HCT116 (cell line): ENCODE measurements at regions not wholly inside any gene's neighbourhood (a gene's known extent, or its start where the extent isn't known, plus 50 kb on each side); places are given as distances from the start of the nearest gene placed in this dataset.

Experiments used
- ATAC-seq: fragments of 200-7000 bp; cut with Tn5 transposase; 2 replicates; pipeline ENCODE4 v1.9.1; 2020; ENCODE audit warnings: mild to moderate bottlenecking, moderate library complexity
- BruUV-seq: library from RNA; stranded (reverse); fragments of 400-500 nt; replicated peaks from 2 replicates; lab custom pipeline; 2021; lab: Mats Ljungman, UMichigan
- CTCF ChIA-PET: fragments of 300-600 bp; sonication (Branson Sonifier 250); formaldehyde crosslinking; loops from one replicate; lab custom pipeline; 2021; ENCODE audit warnings: antibody characterized with exemption; lab: Charles Lee
- POLR2A ChIA-PET: fragments of 300-600, 350-600 bp; sonication (Branson Sonifier 250); formaldehyde crosslinking; loops from one replicate; lab custom pipeline; 2021; ENCODE audit warnings: antibody characterized with exemption; lab: Charles Lee
- RAD21 ChIA-PET, 2 experiments: fragments of 300-600 bp; sonication (Branson Sonifier 250); formaldehyde crosslinking; loops; one replicate each; lab custom pipeline; 2023; ENCODE audit warnings: low total read pairs in 2 of 2; ENCODE audit not compliant: uncharacterized antibody in 2 of 2, unreplicated experiment in 2 of 2, low non-redundant PET in 1 of 2; lab: Charles Lee
- DNase-seq: peaks from one replicate; pipeline ENCODE4 v3.0.0-alpha.2; 2010; ENCODE audit warnings: low read depth, low spot score
- H2AFZ ChIP-seq: fragments of 200-600 bp; shearing (Covaris generic), sonication (generic); 2 replicates; pipeline ENCODE4 v1.6.1; 2017; ENCODE audit warnings: low read depth, mixed run types, mixed read lengths, antibody characterized with exemption, low read length; ENCODE audit not compliant: poor library complexity, severe bottlenecking
- H3K27ac ChIP-seq: 2 replicates; pipeline ENCODE4 v1.5.1; 2012; ENCODE audit warnings: low read depth, low read length
- H3K27me3 ChIP-seq: fragments of 200-600 bp; sonication (generic); 2 replicates; pipeline ENCODE4 v1.6.1; 2016; ENCODE audit warnings: mixed run types, low read length, mixed read lengths; ENCODE audit not compliant: insufficient read depth
- H3K36me3 ChIP-seq, 2 experiments: fragments of 200-500 bp in 1 of 2; fragments of 200-600 bp in 1 of 2; sonication (Bioruptor generic) in 1 of 2; sonication (generic) in 1 of 2; 2 replicates each; pipeline versions ENCODE4 v1.5.1 to v1.6.1; 2014 to 2016; ENCODE audit warnings: low read length in 2 of 2, inconsistent platforms in 1 of 2, mixed read lengths in 1 of 2, mixed run types in 1 of 2; ENCODE audit not compliant: insufficient read depth in 2 of 2, control insufficient read depth in 1 of 2
- H3K4me1 ChIP-seq, 2 experiments: fragments of 200-600 bp in 1 of 2; sonication (generic) in 1 of 2; 2 replicates each; pipeline versions ENCODE4 v1.5.1 to v1.6.1; 2012 to 2017; ENCODE audit warnings: low read length in 2 of 2, inconsistent platforms in 1 of 2, mild to moderate bottlenecking in 1 of 2, mixed read lengths in 1 of 2, mixed run types in 1 of 2, moderate library complexity in 1 of 2; ENCODE audit not compliant: insufficient read depth in 2 of 2, control insufficient read depth in 1 of 2
- H3K4me2 ChIP-seq: fragments of 200-600 bp; sonication (generic); 2 replicates; pipeline ENCODE4 v1.6.1; 2017; ENCODE audit warnings: mixed run types, low read length, mixed read lengths
- H3K4me3 ChIP-seq, 2 experiments: fragments of 200-600 bp in 1 of 2; sonication (generic) in 1 of 2; replicated peaks in 1 of 2; 2 replicates each; pipeline ENCODE4 v1.5.1; 2011 to 2016; ENCODE audit warnings: low read length in 2 of 2, control low read depth in 1 of 2, low read depth in 1 of 2, mild to moderate bottlenecking in 1 of 2, mixed read lengths in 1 of 2, mixed run types in 1 of 2
- H3K79me2 ChIP-seq: fragments of 200-600 bp; sonication (generic); 2 replicates; pipeline ENCODE4 v1.6.1; 2017; ENCODE audit warnings: mild to moderate bottlenecking, mixed run types, low read length, moderate library complexity, mixed read lengths; ENCODE audit not compliant: insufficient read depth
- H3K9ac ChIP-seq: fragments of 200-600 bp; sonication (generic); 2 replicates; pipeline ENCODE4 v1.6.1; 2016; ENCODE audit warnings: low read length, mixed read lengths
- H3K9me2 ChIP-seq: fragments of 200-600 bp; sonication (generic), shearing (Covaris generic); 2 replicates; pipeline ENCODE4 v1.6.1; 2017; ENCODE audit warnings: mixed run types, mild to moderate bottlenecking, moderate library complexity; ENCODE audit not compliant: insufficient read depth
- H3K9me3 ChIP-seq, 2 experiments: fragments of 200-500 bp in 1 of 2; fragments of 200-600 bp in 1 of 2; sonication (Bioruptor generic) in 1 of 2; sonication (generic) in 1 of 2; 2 replicates each; pipeline ENCODE4 v1.6.1; 2014 to 2017; ENCODE audit warnings: low read length in 2 of 2, mixed read lengths in 2 of 2, inconsistent platforms in 1 of 2, low read depth in 1 of 2, mild to moderate bottlenecking in 1 of 2, mixed run types in 1 of 2, moderate library complexity in 1 of 2; ENCODE audit not compliant: control insufficient read depth in 1 of 2, insufficient read depth in 1 of 2
- H4K20me1 ChIP-seq: fragments of 200-600 bp; sonication (generic), shearing (Covaris generic); 2 replicates; pipeline ENCODE4 v1.6.1; 2017; ENCODE audit warnings: mixed run types, mild to moderate bottlenecking, moderate library complexity; ENCODE audit not compliant: insufficient read depth
- CBX3 ChIP-seq: IDR thresholded peaks from 2 replicates; pipeline ENCODE4 v1.6.1; 2012; ENCODE audit warnings: low read depth
- FOSL1 ChIP-seq: IDR thresholded peaks from 2 replicates; pipeline ENCODE4 v1.6.1; 2012; ENCODE audit warnings: low read depth
- JUND ChIP-seq: IDR thresholded peaks from 2 replicates; pipeline ENCODE4 v1.6.1; 2012
- RAD21 ChIP-seq: IDR thresholded peaks from 2 replicates; pipeline ENCODE4 v1.6.1; 2012; ENCODE audit warnings: low read depth, mild to moderate bottlenecking
- YY1 ChIP-seq: IDR thresholded peaks from 2 replicates; pipeline ENCODE4 v1.6.1; 2011; ENCODE audit warnings: low read length, low read depth, moderate library complexity, mild to moderate bottlenecking; ENCODE audit not compliant: insufficient replicate concordance; ENCODE audit errors: extremely low read depth
- ZNF274 ChIP-seq: fragments of 200-500 bp; sonication (Bioruptor generic); IDR thresholded peaks from 2 replicates; pipeline ENCODE4 v1.6.1; 2014; ENCODE audit warnings: mild to moderate bottlenecking, low read depth, low read length, inconsistent platforms
- intact Hi-C: fragments of 100-400 bp; cut with micrococcal nuclease; formaldehyde crosslinking; loops from 2 replicates; pipeline ENCODE4 v1.10.0; 2022

GRCh38 chr16:11431915-11432465, 86.7 kb downstream of the RMI2 start:
- intact Hi-C loops: no loop called here
- ATAC-seq (no peak), DNase-seq (no peak)
- Histone ChIP-seq H3K9me3 (no peaks in the 10 kb centered on the region), H2AFZ (no peak overlapping the region), H3K9ac (no peak overlapping the region), H3K4me2 (no peak overlapping the region), H3K9me2 (no peaks in the 10 kb centered on the region), H3K4me1 (no peaks in the 10 kb centered on the region), H3K36me3 (no peaks in the 10 kb centered on the region), H3K27ac (no peak overlapping the region), H3K4me3 (no peak overlapping the region), H3K27me3 (no peaks in the 10 kb centered on the region), H4K20me1 (no peaks in the 10 kb centered on the region), H3K79me2 (no peaks in the 10 kb centered on the region)
- TF ChIP-seq JUND (no peak), CBX3 (no peak), RAD21 (no peak), YY1 (peak; percentile 17)
- CTCF ChIA-PET: no interaction called here
- POLR2A ChIA-PET: no interaction called here
- no TSS peak for BruUV-seq
- RAD21 ChIA-PET: no interaction called here

- Histone ChIP-seq H4K20me1 (no peaks in the 10 kb centered on the region), H3K4me2 (no peak overlapping the region), H3K4me1 (no peaks in the 10 kb centered on the region), H3K36me3 (no peaks in the 10 kb centered on the region), H3K79me2 (no peaks in the 10 kb centered on the region), H3K4me3 (no peak overlapping the region), H3K27ac (no peak overlapping the region), H3K27me3 (no peaks in the 10 kb centered on the region), H3K9me3 (no peaks in the 10 kb centered on the region), H3K9ac (no peak overlapping the region), H3K9me2 (no peaks in the 10 kb centered on the region), H2AFZ (no peak overlapping the region)
- intact Hi-C loops: no loop called here
- ChIA-PET RAD21 (no interaction called here), CTCF (no interaction called here), POLR2A (no interaction called here)
- BruUV-seq: no TSS peak
- DNase-seq: no peak
- TF ChIP-seq FOSL1 (no peak), ZNF274 (no peak)
- no peak for ATAC-seq
Observed at GRCh38 chr16:11432856-11433395, 87.7 kb downstream of the RMI2 start.
